Tibial nerve (tissue), 4 donors: ENCODE measurements at regions not wholly inside any gene's neighbourhood (a gene's known extent, or its start where the extent isn't known, plus 50 kb on each side); places are given as distances from the start of the nearest gene placed in this dataset.

ENCODE experiments used
- CTCF ChIP-seq, 5 experiments: fragments of 200-600 bp in 3 of 5; fragments of 450-650 bp in 2 of 5; sonication (generic) in 3 of 5; IDR thresholded peaks; one replicate each; pipeline ENCODE4 v1.5.1; 2016 to 2019; ENCODE audit warnings: antibody characterized with exemption in 5 of 5, mild to moderate bottlenecking in 3 of 5, moderate library complexity in 2 of 5
- EP300 ChIP-seq, 2 donors: sonication (generic); formaldehyde crosslinking; IDR thresholded peaks; one replicate each; pipeline ENCODE4 v1.6.1; 2017; ENCODE audit warnings: antibody characterized with exemption in 2 of 2, mild to moderate bottlenecking in 1 of 2
- POLR2A ChIP-seq, 2 donors: fragments of 450-650 bp; IDR thresholded peaks; one replicate each; pipeline ENCODE4 v1.6.1; 2017; ENCODE audit warnings: antibody characterized with exemption in 2 of 2, mild to moderate bottlenecking in 2 of 2, moderate library complexity in 2 of 2

- TF ChIP-seq CTCF (IDR thresholded peaks at IDR 0.05): no peak
- TF ChIP-seq POLR2A (IDR thresholded peaks at IDR 0.05): no peak
- no peak for TF ChIP-seq EP300 (IDR thresholded peaks at IDR 0.05)
Measured at GRCh38 chr2:183799761-183800160, 675.5 kb downstream of the NUP35 start.
